KOPT-K1 (cell line): ENCODE measurements at regions not wholly inside any gene's neighbourhood (a gene's known extent, or its start where the extent isn't known, plus 50 kb on each side); places are given as distances from the start of the nearest gene placed in this dataset.
A peak's percentile ranks its signal among the peaks of the same experiment; 100 is the strongest.

Experiments
- H3K27ac ChIP-seq: fragments of 200-600 bp; sonication (generic); 2 replicates; pipeline ENCODE4 v1.5.1; 2016; ENCODE audit warnings: antibody characterized with exemption, mild to moderate bottlenecking, low read depth, low read length; ENCODE audit not compliant: poor library complexity, severe bottlenecking
- H3K36me3 ChIP-seq: fragments of 200-600 bp; sonication (generic); 2 replicates; pipeline ENCODE4 v1.5.1; 2017; ENCODE audit warnings: antibody characterized with exemption, mild to moderate bottlenecking, low read length, moderate library complexity; ENCODE audit not compliant: insufficient read depth
- H3K9me3 ChIP-seq: fragments of 200-600 bp; sonication (generic); 2 replicates; pipeline ENCODE4 v1.5.1; 2017; ENCODE audit warnings: antibody characterized with exemption, low read length, mild to moderate bottlenecking; ENCODE audit not compliant: insufficient read depth, poor library complexity, severe bottlenecking

GRCh38 chr2:128523457-128523856 is 204.8 kb upstream of the HS6ST1 start:
- Histone ChIP-seq H3K9me3 (no peaks in the 10 kb centered on the region), H3K36me3 (no peaks in the 10 kb centered on the region), H3K27ac (no peak overlapping the region)

GRCh38 chr2:128524183-128524582 is 205.5 kb upstream of the HS6ST1 start:
- Histone ChIP-seq H3K9me3 (no peaks in the 10 kb centered on the region), H3K36me3 (no peaks in the 10 kb centered on the region), H3K27ac (no peak overlapping the region)

DNA sequence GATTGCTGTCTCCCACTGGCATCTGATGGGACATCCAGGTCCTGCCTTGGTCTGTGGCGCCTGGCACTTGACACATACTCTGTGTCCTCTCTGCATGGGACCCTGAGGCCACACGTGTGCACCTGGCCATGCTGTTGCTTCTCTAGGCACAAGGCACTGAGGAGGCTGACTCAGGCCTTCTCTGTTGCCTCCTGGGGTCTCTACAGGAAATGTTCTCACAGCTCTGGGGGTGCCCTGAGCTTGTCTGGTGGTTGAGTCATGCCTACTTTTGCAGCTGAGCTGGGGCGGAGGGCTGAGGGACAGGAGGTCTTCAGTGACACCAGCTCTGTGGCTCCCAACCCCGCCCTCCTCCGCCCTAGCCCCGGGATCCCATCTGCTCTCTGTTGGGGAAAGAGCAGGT is 207.0 kb upstream of the HS6ST1 start:
- H3K36me3 ChIP-seq: no peaks in the 10 kb centered on the region
- H3K9me3 ChIP-seq: no peaks in the 10 kb centered on the region
- H3K27ac ChIP-seq: peak overlapping the region; percentile 56

GRCh38 chr2:128526455-128526976 is 207.8 kb upstream of the HS6ST1 start:
- Histone ChIP-seq H3K9me3 (no peaks in the 10 kb centered on the region), H3K36me3 (no peaks in the 10 kb centered on the region), H3K27ac (peak overlapping the region; percentile 56)

- Histone ChIP-seq H3K9me3 (no peaks in the 10 kb centered on the region), H3K27ac (peak overlapping the region; percentile 7), H3K36me3 (no peaks in the 10 kb centered on the region)
Measured at GRCh38 chr2:128528133-128528532, 209.5 kb upstream of the HS6ST1 start.

DNA sequence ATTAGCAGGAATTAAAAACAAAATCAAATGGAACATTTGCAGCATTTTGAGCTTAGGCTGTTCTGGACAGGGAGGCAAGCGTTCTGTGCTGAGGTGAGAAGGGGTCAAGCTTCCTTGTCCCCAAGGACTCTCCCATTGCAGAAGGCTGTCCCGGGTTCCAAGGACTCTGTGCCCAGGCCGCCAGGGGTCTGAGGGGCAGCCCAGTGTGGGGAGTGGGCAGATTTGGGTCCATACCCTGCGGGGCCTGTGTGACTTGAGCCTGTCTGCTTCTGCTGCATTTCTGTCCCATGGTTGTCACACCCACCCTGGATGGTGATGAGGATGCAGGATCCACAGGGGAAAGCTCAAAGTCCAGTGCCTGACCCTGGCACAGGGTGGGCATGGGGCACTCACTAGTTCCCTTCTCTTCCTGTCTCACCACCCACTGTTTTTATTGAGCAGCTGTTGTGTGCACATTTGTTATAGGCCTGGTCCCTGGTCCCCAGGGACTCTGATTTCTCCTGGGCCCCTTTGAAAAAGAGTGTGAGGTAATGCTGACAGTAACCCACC is 211.4 kb upstream of the HS6ST1 start:
- H3K36me3 ChIP-seq: no peaks in the 10 kb centered on the region
- peak overlapping the region; percentile 69 for H3K27ac ChIP-seq
- no peaks in the 10 kb centered on the region for H3K9me3 ChIP-seq

GRCh38 chr2:128531856-128532255 is 213.2 kb upstream of the HS6ST1 start:
- Histone ChIP-seq H3K9me3 (no peaks in the 10 kb centered on the region), H3K27ac (peak overlapping the region; percentile 69), H3K36me3 (no peaks in the 10 kb centered on the region)

- Histone ChIP-seq H3K9me3 (no peaks in the 10 kb centered on the region), H3K27ac (peak overlapping the region; percentile 28)
Measured at GRCh38 chr2:128533101-128533500, 214.4 kb upstream of the HS6ST1 start.

DNA sequence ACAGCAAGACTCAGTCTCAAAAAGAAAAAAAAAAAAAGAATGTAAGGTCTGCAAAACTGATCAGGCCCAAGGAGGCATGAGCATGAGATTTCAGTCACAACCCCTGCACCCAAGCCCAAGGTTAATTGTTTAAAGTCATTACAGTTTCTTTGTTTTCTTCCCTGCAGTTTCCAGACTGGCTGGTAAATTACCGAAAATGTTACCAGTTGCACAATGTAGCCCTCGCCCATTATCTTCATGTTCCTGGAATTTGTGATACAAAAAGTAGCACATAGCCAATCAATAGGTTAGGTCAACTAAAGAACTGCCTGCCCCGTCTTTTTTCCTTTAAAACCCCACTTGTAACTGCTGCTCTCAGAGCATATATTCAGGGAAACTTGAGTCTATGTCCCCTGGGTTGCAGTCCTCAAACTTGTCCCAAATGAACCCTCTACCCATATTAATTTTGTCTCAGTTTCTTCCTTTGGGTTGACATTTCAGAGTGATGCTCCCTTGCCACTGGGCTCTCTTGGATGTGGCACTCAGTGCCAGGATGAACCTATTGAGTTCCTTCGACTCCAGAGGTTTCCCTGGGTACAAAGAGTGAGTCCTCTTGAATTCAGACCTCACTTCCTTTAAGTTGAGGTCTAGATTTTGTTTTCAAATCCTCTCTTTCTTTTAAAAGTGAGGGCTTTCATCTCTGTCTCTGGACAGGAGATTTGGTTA is 216.2 kb upstream of the HS6ST1 start:
- Histone ChIP-seq H3K36me3 (no peaks in the 10 kb centered on the region), H3K27ac (peak overlapping the region; percentile 8), H3K9me3 (no peaks in the 10 kb centered on the region)

More at GRCh38 chr2:128533101-128533500, 214.4 kb upstream of the HS6ST1 start:
- no peaks in the 10 kb centered on the region for H3K36me3 ChIP-seq

GRCh38 chr2:128535953-128536352 is 217.3 kb upstream of the HS6ST1 start:
- Histone ChIP-seq H3K9me3 (no peaks in the 10 kb centered on the region), H3K36me3 (no peaks in the 10 kb centered on the region), H3K27ac (no peak overlapping the region)

GRCh38 chr2:128536925-128537620 is 218.4 kb upstream of the HS6ST1 start:
- Histone ChIP-seq H3K36me3 (no peaks in the 10 kb centered on the region), H3K27ac (peak overlapping the region; percentile 77), H3K9me3 (no peaks in the 10 kb centered on the region)

GRCh38 chr2:128537646-128538045 is 219.0 kb upstream of the HS6ST1 start:
- H3K9me3 ChIP-seq: no peaks in the 10 kb centered on the region
- H3K36me3 ChIP-seq: no peaks in the 10 kb centered on the region
- H3K27ac ChIP-seq: peak overlapping the region; percentile 77

- H3K9me3 ChIP-seq: no peaks in the 10 kb centered on the region
- peak overlapping the region; percentile 77 for H3K27ac ChIP-seq
- H3K36me3 ChIP-seq: no peaks in the 10 kb centered on the region
Measured at GRCh38 chr2:128538396-128538795, 219.7 kb upstream of the HS6ST1 start.

- Histone ChIP-seq H3K36me3 (no peaks in the 10 kb centered on the region), H3K9me3 (no peaks in the 10 kb centered on the region), H3K27ac (no peak overlapping the region)
Measured at GRCh38 chr2:128540670-128541069, 222.0 kb upstream of the HS6ST1 start.

DNA sequence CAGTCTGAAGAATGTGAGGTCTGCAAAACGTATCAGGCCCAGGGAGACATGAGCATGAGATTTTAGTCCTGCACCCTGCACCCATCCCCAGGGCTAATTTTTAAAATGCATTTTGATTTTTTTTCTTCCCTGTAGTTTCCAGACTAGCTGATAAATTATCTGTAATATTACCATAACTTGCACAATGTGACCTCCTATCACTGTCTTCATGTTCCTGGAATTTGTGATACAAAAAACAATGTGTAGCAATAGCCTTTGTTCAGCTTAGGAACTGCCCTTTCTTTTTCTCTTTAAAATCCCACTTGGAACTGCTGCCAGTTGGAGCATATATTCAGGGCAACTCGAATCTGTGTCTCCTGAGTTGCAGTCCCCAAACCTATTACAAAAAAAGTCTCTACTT is 222.8 kb upstream of the HS6ST1 start:
- Histone ChIP-seq H3K9me3 (no peaks in the 10 kb centered on the region), H3K36me3 (no peaks in the 10 kb centered on the region), H3K27ac (no peak overlapping the region)
